Gastrocnemius medialis (tissue), 4 donors: ENCODE measurements at regions not wholly inside any gene's neighbourhood (a gene's known extent, or its start where the extent isn't known, plus 50 kb on each side); places are given as distances from the start of the nearest gene placed in this dataset.

Source experiments
- CTCF ChIP-seq, 5 experiments: fragments of 450-650 bp in 3 of 5; fragments of 200-600 bp in 2 of 5; sonication (generic) in 2 of 5; IDR thresholded peaks in 4 of 5; conservative IDR thresholded peaks in 1 of 5; 1 replicate in 4 of 5; 2 replicates in 1 of 5; pipeline ENCODE4 v1.5.1; 2016 to 2019; ENCODE audit warnings: antibody characterized with exemption in 5 of 5, mild to moderate bottlenecking in 3 of 5, moderate library complexity in 3 of 5
- POLR2A ChIP-seq, 2 donors: fragments of 450-650 bp; IDR thresholded peaks; one replicate each; pipeline ENCODE4 v1.6.1; 2017; ENCODE audit warnings: antibody characterized with exemption in 2 of 2, mild to moderate bottlenecking in 2 of 2, moderate library complexity in 2 of 2

- TF ChIP-seq CTCF (IDR thresholded peaks at IDR 0.05 in 4 of 5, conservative IDR thresholded peaks at IDR 0.05 in 1 of 5) (no peak), POLR2A (IDR thresholded peaks at IDR 0.05) (no peak)
These were observed 147.2 kb downstream of the PRELID2 start for GRCh38 chr5:145687943-145688342.
